Body of pancreas (tissue), 4 donors: ENCODE measurements at regions not wholly inside any gene's neighbourhood (a gene's known extent, or its start where the extent isn't known, plus 50 kb on each side); places are given as distances from the start of the nearest gene placed in this dataset.

Source experiments
- ATAC-seq: fragments of 150-250 bp; one replicate; pipeline ENCODE4 v1.9.1; 2016
- DNase-seq, 4 donors: peaks; one replicate each; pipeline ENCODE4 v3.0.0-alpha.2; 2019
- H3K27ac ChIP-seq, 4 donors: fragments of 200-600 bp; sonication (generic); 1 replicate in 3 of 4; 2 replicates in 1 of 4; pipeline versions ENCODE4 v1.5.1 to v1.6.1; 2016 to 2019; ENCODE audit warnings: mild to moderate bottlenecking in 1 of 4, mixed read lengths in 1 of 4, moderate library complexity in 1 of 4
- H3K27me3 ChIP-seq, 2 donors: fragments of 200-600 bp; sonication (generic); one replicate each; pipeline ENCODE4 v1.6.0; 2016; ENCODE audit warnings: mild to moderate bottlenecking in 1 of 2
- H3K36me3 ChIP-seq, 2 donors: fragments of 200-600 bp; sonication (generic); replicated peaks in 1 of 2; 2 replicates each; pipeline ENCODE4 v1.5.1; 2016; ENCODE audit warnings: low read depth in 2 of 2; ENCODE audit not compliant: insufficient read depth in 1 of 2
- H3K4me1 ChIP-seq: fragments of 200-600 bp; sonication (generic); one replicate; pipeline ENCODE4 v1.6.0; 2016
- H3K4me3 ChIP-seq, 2 donors: fragments of 200-600 bp; sonication (generic); 1 replicate in 1 of 2; 2 replicates in 1 of 2; pipeline ENCODE4 v1.5.1; 2016 to 2019
- H3K9me3 ChIP-seq, 3 donors: fragments of 200-600 bp; sonication (generic); 1 replicate in 2 of 3; 2 replicates in 1 of 3; pipeline ENCODE4 v1.5.1; 2016
- POLR2A ChIP-seq, 3 donors: fragments of 450-650 bp; IDR thresholded peaks; one replicate each; pipeline ENCODE4 v1.6.1; 2016; ENCODE audit warnings: antibody characterized with exemption in 3 of 3, mild to moderate bottlenecking in 2 of 3
- WGBS, 2 donors: methylation state at CpG; one replicate each; pipeline ENCODE4 v1.1.5; 2017; 5-methylcytosine and 5-hydroxymethylcytosine counted together
- intact Hi-C: fragments of 100-400 bp; cut with DNase I; formaldehyde crosslinking; loops from one replicate; pipeline ENCODE4 v1.15.1; 2023
- TF ChIP-seq, protein P1 (sequence below), 7 experiments: fragments of 450-650 bp in 4 of 7; fragments of 200-600 bp in 3 of 7; sonication (generic) in 3 of 7; IDR thresholded peaks; one replicate each; pipeline ENCODE4 v1.5.1; 2016 to 2019; ENCODE audit warnings: antibody characterized with exemption in 7 of 7

DNA sequence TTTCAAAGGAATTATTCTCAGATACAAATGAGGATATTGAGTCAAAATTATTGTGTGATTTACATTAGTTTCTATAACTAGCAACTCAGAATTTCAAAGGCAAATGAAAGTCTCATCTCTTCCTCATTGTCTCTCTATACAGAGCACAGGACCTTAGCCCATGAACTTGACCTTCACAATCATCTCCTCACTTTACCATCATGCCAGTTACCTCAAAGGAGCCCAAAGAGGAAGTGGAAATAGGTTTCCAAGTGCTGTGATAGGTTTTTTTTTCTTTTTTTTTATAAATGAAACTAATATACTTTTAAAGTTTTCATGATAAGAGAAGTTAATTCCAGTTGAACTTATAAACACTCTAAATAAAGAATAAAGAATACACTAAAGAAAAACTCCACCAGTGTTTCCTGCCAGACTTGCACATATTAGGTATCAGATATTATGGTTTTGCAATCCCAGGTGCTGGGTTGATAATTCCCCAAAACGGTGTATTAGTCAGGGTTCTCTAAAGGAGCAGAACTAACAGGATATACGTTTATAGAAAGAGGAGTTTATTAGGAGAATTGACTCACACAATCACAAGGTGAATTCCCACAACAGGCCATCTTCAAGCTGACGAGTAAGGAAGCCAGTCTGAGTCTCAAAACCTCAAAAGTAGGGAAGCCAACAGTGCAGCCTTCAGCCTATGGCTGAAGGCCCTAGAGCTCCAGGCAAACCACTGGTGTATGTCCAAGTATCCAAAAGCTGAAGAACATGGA is 50.1 kb upstream of the ADAMTS16 start:
- WGBS, 2 donors, result 33 to 52% methylated on average over 3 of the region's 3 CpGs
- ATAC-seq (no peak), DNase-seq (no peak)
- TF ChIP-seq, protein P1, sequence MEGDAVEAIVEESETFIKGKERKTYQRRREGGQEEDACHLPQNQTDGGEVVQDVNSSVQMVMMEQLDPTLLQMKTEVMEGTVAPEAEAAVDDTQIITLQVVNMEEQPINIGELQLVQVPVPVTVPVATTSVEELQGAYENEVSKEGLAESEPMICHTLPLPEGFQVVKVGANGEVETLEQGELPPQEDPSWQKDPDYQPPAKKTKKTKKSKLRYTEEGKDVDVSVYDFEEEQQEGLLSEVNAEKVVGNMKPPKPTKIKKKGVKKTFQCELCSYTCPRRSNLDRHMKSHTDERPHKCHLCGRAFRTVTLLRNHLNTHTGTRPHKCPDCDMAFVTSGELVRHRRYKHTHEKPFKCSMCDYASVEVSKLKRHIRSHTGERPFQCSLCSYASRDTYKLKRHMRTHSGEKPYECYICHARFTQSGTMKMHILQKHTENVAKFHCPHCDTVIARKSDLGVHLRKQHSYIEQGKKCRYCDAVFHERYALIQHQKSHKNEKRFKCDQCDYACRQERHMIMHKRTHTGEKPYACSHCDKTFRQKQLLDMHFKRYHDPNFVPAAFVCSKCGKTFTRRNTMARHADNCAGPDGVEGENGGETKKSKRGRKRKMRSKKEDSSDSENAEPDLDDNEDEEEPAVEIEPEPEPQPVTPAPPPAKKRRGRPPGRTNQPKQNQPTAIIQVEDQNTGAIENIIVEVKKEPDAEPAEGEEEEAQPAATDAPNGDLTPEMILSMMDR (IDR thresholded peaks at IDR 0.05), result no peak
- no peak for TF ChIP-seq POLR2A (IDR thresholded peaks at IDR 0.05)
- no peak overlapping the region for H3K4me3 ChIP-seq
- H3K27ac ChIP-seq, result no peak overlapping the region
- no peaks in the 10 kb centered on the region for H3K36me3 ChIP-seq
- intact Hi-C loops, result no loop called here
- no peaks in the 10 kb centered on the region for H3K27me3 ChIP-seq
- no peaks in the 10 kb centered on the region for H3K9me3 ChIP-seq
- no peaks in the 10 kb centered on the region for H3K4me1 ChIP-seq
